Tibial nerve (tissue), 4 donors: ENCODE measurements at regions not wholly inside any gene's neighbourhood (a gene's known extent, or its start where the extent isn't known, plus 50 kb on each side); places are given as distances from the start of the nearest gene placed in this dataset.

Experiments used
- DNase-seq, 2 donors: peaks; one replicate each; pipeline ENCODE4 v3.0.0-alpha.2; 2019; ENCODE audit warnings: low spot score in 2 of 2
- H3K27ac ChIP-seq, 4 donors: fragments of 200-600 bp; sonication (generic) in 3 of 4; one replicate each; pipeline ENCODE4 v1.5.1; 2017 to 2019; ENCODE audit warnings: mild to moderate bottlenecking in 1 of 4
- H3K27me3 ChIP-seq, 2 donors: fragments of 200-600 bp; sonication (generic) in 1 of 2; one replicate each; pipeline versions ENCODE4 v1.5.1 to v1.6.0; 2017 to 2019
- H3K36me3 ChIP-seq, 3 donors: fragments of 200-600 bp; sonication (generic); one replicate each; pipeline ENCODE4 v1.5.1; 2018 to 2019
- H3K4me1 ChIP-seq, 4 donors: fragments of 200-600 bp; sonication (generic) in 3 of 4; one replicate each; pipeline ENCODE4 v1.5.1; 2017 to 2019
- H3K4me3 ChIP-seq, 4 donors: fragments of 200-600 bp; sonication (generic) in 3 of 4; one replicate each; pipeline ENCODE4 v1.5.1; 2017 to 2019; ENCODE audit warnings: mild to moderate bottlenecking in 1 of 4, moderate library complexity in 1 of 4
- H3K9me3 ChIP-seq, 4 donors: fragments of 200-600 bp; sonication (generic) in 3 of 4; one replicate each; pipeline ENCODE4 v1.5.1; 2017 to 2019
- EP300 ChIP-seq, 2 donors: sonication (generic); formaldehyde crosslinking; IDR thresholded peaks; one replicate each; pipeline ENCODE4 v1.6.1; 2017; ENCODE audit warnings: antibody characterized with exemption in 2 of 2, mild to moderate bottlenecking in 1 of 2
- POLR2A ChIP-seq, 2 donors: fragments of 450-650 bp; IDR thresholded peaks; one replicate each; pipeline ENCODE4 v1.6.1; 2017; ENCODE audit warnings: antibody characterized with exemption in 2 of 2, mild to moderate bottlenecking in 2 of 2, moderate library complexity in 2 of 2
- WGBS, 2 donors: methylation state at CpG; one replicate each; pipeline ENCODE4 v1.1.5; 2018; 5-methylcytosine and 5-hydroxymethylcytosine counted together
- TF ChIP-seq, protein P1 (sequence below), 5 experiments: fragments of 200-600 bp in 3 of 5; fragments of 450-650 bp in 2 of 5; sonication (generic) in 3 of 5; IDR thresholded peaks; one replicate each; pipeline ENCODE4 v1.5.1; 2016 to 2019; ENCODE audit warnings: antibody characterized with exemption in 5 of 5, mild to moderate bottlenecking in 3 of 5, moderate library complexity in 2 of 5

GRCh38 chr21:36554411-36555157 is 74.7 kb upstream of the CLDN14 start:
- H3K27ac ChIP-seq = no peak overlapping the region
- TF ChIP-seq EP300 (IDR thresholded peaks at IDR 0.05) (no peak), POLR2A (IDR thresholded peaks at IDR 0.05) (no peak)
- TF ChIP-seq, protein P1, sequence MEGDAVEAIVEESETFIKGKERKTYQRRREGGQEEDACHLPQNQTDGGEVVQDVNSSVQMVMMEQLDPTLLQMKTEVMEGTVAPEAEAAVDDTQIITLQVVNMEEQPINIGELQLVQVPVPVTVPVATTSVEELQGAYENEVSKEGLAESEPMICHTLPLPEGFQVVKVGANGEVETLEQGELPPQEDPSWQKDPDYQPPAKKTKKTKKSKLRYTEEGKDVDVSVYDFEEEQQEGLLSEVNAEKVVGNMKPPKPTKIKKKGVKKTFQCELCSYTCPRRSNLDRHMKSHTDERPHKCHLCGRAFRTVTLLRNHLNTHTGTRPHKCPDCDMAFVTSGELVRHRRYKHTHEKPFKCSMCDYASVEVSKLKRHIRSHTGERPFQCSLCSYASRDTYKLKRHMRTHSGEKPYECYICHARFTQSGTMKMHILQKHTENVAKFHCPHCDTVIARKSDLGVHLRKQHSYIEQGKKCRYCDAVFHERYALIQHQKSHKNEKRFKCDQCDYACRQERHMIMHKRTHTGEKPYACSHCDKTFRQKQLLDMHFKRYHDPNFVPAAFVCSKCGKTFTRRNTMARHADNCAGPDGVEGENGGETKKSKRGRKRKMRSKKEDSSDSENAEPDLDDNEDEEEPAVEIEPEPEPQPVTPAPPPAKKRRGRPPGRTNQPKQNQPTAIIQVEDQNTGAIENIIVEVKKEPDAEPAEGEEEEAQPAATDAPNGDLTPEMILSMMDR (IDR thresholded peaks at IDR 0.05) = no peak

GRCh38 chr21:36555199-36555800 is 75.4 kb upstream of the CLDN14 start:
- no peaks in the 10 kb centered on the region for H3K36me3 ChIP-seq
- 58 to 63% methylated on average over 16 of the region's 16 CpGs for WGBS, 2 donors
- no peak overlapping the region for H3K27ac ChIP-seq
- H3K4me1 ChIP-seq = peaks cover 0 to 9% (median 0%) of the 10 kb centered on the region in 4 donors
- no peak for DNase-seq
- TF ChIP-seq, protein P1 (IDR thresholded peaks at IDR 0.05) = no peak
- no peak overlapping the region for H3K4me3 ChIP-seq
- H3K9me3 ChIP-seq = no peaks in the 10 kb centered on the region
- no peaks in the 10 kb centered on the region for H3K27me3 ChIP-seq

More at GRCh38 chr21:36554411-36555157, 74.7 kb upstream of the CLDN14 start:
- 82 to 85% methylated on average over 15 of the region's 15 CpGs for WGBS, 2 donors
- DNase-seq = no peak
- Histone ChIP-seq H3K36me3 (no peaks in the 10 kb centered on the region), H3K4me1 (peaks cover 0 to 9% (median 0%) of the 10 kb centered on the region in 4 donors), H3K4me3 (no peak overlapping the region), H3K9me3 (no peaks in the 10 kb centered on the region), H3K27me3 (no peaks in the 10 kb centered on the region)

DNA sequence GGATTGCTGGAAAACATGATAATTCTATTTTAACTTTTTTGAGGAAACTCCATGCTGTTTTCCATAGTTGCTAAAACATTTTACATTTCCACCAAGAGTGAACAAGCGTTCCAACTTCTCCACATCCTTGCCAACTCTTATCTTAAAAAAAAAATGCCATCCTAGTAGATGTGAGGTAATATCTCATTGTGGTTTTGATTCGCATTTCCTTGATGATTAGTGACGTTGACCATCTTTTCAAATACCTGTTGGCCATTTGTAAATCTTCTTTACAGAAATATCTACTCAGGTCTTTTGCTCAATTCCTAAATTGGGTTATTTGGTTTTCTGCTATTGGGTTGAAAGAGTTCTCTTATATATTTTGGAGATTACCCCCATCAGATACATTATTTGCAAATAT is 77.4 kb upstream of the CLDN14 start:
- Histone ChIP-seq H3K4me3 (no peak overlapping the region), H3K36me3 (no peaks in the 10 kb centered on the region), H3K4me1 (no peaks in the 10 kb centered on the region), H3K27ac (no peak overlapping the region), H3K27me3 (no peaks in the 10 kb centered on the region), H3K9me3 (no peaks in the 10 kb centered on the region)
- 91 to 92% methylated on average over 3 of the region's 3 CpGs for WGBS, 2 donors
- no peak for TF ChIP-seq POLR2A (IDR thresholded peaks at IDR 0.05)
- TF ChIP-seq, protein P1 (IDR thresholded peaks at IDR 0.05) = no peak
- TF ChIP-seq EP300 (IDR thresholded peaks at IDR 0.05) = no peak
- DNase-seq = no peak

DNA sequence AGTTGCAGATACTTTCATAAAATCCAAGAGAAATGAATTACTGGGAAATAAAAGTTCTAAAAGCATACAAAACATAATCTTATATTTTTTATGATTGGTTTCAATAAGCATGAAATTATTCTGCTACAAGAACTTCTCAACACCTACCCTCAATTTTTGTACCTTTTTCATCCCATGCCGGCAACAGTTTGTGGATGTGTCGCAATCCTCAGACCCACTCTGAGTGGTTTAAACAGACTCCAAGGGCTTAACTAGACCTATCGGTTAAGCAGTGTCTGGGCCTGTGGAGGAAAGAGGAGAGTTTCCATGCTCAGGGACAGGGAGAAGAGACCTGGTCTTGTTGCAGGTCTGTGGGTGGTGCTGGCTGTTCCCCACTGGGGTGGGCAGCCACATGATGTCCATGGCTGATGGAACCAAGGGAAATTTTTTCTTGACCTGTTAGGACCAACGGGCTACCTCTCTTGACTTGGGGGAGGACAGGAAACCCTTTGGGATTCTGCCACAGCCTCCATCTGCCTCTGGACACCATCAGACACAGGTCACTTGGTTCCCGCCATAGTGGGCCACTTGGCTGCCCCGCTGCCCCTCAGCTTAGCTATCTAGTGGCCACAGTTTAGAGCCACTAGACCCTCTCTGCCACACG is 81.1 kb upstream of the CLDN14 start:
- H3K4me1 ChIP-seq = no peaks in the 10 kb centered on the region
- no peak overlapping the region for H3K4me3 ChIP-seq
- no peak for TF ChIP-seq POLR2A (IDR thresholded peaks at IDR 0.05)
- no peak for TF ChIP-seq EP300 (IDR thresholded peaks at IDR 0.05)
- TF ChIP-seq, protein P1 (IDR thresholded peaks at IDR 0.05) = no peak
- H3K27ac ChIP-seq = no peak overlapping the region
- no peak for DNase-seq
- no peaks in the 10 kb centered on the region for H3K36me3 ChIP-seq
- peaks cover 0 to 5% (median 0%) of the 10 kb centered on the region in 4 donors for H3K9me3 ChIP-seq
- no peaks in the 10 kb centered on the region for H3K27me3 ChIP-seq
- 91 to 98% methylated on average over 7 of the region's 7 CpGs for WGBS, 2 donors

GRCh38 chr21:36563341-36563926 is 83.5 kb upstream of the CLDN14 start:
- TF ChIP-seq POLR2A (IDR thresholded peaks at IDR 0.05) = no peak
- TF ChIP-seq, protein P1 (IDR thresholded peaks at IDR 0.05) = no peak
- no peak for TF ChIP-seq EP300 (IDR thresholded peaks at IDR 0.05)
- Histone ChIP-seq H3K9me3 (peaks cover 0 to 5% (median 0%) of the 10 kb centered on the region in 4 donors), H3K27me3 (no peaks in the 10 kb centered on the region), H3K36me3 (no peaks in the 10 kb centered on the region), H3K4me3 (no peak overlapping the region), H3K27ac (no peak overlapping the region), H3K4me1 (no peaks in the 10 kb centered on the region)
- WGBS, 2 donors = 72 to 81% methylated on average over 12 of the region's 12 CpGs
- no peak for DNase-seq
